Peyer's patch (tissue), 4 donors: ENCODE measurements at regions not wholly inside any gene's neighbourhood (a gene's known extent, or its start where the extent isn't known, plus 50 kb on each side); places are given as distances from the start of the nearest gene placed in this dataset.

ENCODE experiments used
- CTCF ChIP-seq, 6 experiments: fragments of 450-650 bp in 4 of 6; fragments of 200-600 bp in 2 of 6; sonication (generic) in 1 of 6; IDR thresholded peaks; one replicate each; pipeline ENCODE4 v1.5.1; 2017 to 2019; ENCODE audit warnings: antibody characterized with exemption in 6 of 6, mild to moderate bottlenecking in 3 of 6, moderate library complexity in 1 of 6
- POLR2A ChIP-seq, 2 donors: fragments of 450-650 bp; IDR thresholded peaks; one replicate each; pipeline ENCODE4 v1.5.1; 2017; ENCODE audit warnings: antibody characterized with exemption in 2 of 2, mild to moderate bottlenecking in 2 of 2, moderate library complexity in 2 of 2

GRCh38 chr4:122996350-122996749 is 74.0 kb upstream of the NUDT6 start:
- TF ChIP-seq CTCF (IDR thresholded peaks at IDR 0.05) (no peak), POLR2A (IDR thresholded peaks at IDR 0.05) (no peak)
